NCI-H69 (cell line): ENCODE measurements at regions not wholly inside any gene's neighbourhood (a gene's known extent, or its start where the extent isn't known, plus 50 kb on each side); places are given as distances from the start of the nearest gene placed in this dataset.
A peak's percentile ranks its signal among the peaks of the same experiment; 100 is the strongest.

Experiments
- DNase-seq: peaks from one replicate; lab custom pipeline; 2025; lab: John Stamatoyannopoulos, UW

- peak; percentile 27 for DNase-seq
These were observed 1075.1 kb downstream of the NR2F1-AS1 start for GRCh38 chr5:92505925-92506324.

DNA sequence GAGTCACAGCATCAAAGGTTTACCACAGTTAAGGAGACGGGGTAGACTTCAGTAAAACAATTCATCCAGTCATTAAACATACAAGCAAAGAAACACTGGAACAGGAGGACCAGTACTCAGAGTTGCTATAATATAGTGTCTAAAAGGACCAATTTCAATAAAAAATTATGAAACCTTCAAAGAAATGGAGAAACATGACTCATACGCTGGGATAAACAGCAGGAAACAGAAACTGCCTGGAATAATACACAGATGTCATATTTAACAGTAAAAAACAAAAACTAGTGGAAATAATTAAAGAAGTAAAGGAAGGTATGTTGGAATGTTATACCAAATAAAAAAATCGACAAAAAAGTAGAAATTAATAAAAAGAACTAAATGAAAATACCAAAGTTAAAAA is 1075.9 kb downstream of the NR2F1-AS1 start:
- DNase-seq = no peak

DNA sequence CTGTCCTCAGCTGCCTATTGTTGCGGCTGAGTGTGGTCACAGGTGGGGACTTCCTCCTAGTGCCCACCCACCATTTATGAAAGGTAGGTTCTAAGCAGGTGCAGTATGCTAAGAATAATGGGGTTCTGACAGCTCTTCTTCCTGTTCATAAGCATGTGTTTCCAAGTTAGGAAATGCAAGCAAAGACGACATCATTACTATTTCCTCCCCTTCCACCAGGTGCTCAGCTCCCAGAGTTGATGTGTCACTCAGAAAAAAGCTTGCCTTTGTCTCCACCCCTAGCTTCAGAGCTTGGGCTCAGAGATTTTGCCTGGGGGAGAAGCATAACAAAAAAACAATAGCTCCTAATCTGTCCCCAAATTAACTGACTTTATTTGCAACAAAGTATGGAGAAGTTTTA is 1076.7 kb downstream of the NR2F1-AS1 start:
- DNase-seq = peak; percentile 95

GRCh38 chr5:92500752-92501151 is 1080.3 kb downstream of the NR2F1-AS1 start:
- no peak for DNase-seq

GRCh38 chr5:92496545-92496944 is 1084.5 kb downstream of the NR2F1-AS1 start:
- DNase-seq = no peak

DNA sequence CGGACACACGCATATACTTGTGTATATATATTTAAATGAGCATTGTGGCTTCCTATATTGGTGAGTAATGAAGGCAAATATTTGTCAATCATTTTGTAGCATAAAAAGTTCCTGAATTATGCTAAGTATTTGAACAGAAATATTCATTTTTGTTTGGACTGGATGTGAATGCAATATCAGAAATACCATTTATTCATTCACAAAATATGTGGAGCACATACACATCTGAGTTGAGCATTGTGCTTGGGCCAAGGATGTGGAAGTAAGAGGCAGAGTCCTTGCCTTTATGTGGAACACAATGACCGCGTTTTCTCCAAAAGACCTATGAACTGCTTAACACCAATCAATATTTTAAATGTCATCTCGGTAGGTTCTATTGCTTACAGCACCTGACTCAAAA is 1086.5 kb downstream of the NR2F1-AS1 start:
- no peak for DNase-seq

- no peak for DNase-seq
These were observed 1088.1 kb downstream of the NR2F1-AS1 start for GRCh38 chr5:92492908-92493307.

DNA sequence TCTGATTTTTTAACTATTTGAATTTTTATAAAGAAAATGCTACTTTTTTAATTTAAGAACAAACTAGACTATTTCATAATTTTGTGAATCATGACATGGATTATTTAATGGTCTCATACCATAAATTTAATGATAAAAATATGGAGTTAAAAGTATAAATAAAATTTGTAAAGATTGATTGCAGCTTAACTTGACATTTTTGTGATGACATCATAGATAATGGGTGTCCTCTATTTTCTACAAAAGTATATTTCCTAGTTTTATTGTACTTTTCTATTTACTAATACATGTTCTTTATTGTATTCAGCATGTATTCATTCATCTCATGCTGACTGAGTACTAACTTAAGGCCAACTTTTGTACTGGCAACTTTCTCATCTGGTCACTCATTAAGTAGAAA is 1096.5 kb downstream of the NR2F1-AS1 start:
- no peak for DNase-seq

- no peak for DNase-seq
These were observed 1090.0 kb upstream of the ARRDC3 start for GRCh38 chr5:92472981-92473566.

DNA sequence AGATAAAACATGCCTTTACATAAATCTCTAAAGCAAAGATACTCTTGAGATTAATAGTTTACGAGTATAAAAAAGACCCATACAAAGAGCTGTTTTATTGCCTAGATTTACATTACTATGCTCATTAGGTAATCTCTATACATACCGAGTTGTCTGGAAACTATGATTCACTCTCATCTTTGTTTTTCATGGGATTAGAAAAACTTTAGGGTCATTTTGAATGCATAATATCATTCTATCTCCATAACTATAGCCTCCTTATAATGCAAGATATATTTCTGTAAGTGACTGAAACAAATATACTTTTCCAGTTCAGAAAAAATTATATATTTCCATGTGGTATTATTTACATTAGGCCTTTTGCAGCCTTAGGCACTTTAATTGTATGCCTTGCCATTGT is 1088.7 kb upstream of the ARRDC3 start:
- DNase-seq = no peak

DNA sequence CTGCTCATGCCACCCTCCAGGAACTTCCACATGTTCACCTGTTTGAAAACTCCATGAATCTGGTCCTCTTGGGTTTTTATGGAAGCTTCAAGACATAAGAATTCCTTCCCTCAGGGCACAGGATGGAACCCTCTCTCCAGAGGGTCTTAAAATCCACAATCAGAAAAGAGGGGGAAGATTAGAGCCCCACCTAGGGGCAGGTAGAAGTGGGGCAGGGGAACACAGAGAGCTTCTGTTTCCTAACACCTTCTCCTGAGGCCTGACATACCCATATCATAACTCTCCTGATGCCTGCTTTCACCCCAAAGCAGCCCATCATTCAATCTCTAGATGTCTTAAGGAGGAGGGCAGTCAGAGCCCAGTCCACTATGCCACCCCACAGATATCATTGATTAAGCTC is 1087.7 kb upstream of the ARRDC3 start:
- peak; percentile 16 for DNase-seq

DNA sequence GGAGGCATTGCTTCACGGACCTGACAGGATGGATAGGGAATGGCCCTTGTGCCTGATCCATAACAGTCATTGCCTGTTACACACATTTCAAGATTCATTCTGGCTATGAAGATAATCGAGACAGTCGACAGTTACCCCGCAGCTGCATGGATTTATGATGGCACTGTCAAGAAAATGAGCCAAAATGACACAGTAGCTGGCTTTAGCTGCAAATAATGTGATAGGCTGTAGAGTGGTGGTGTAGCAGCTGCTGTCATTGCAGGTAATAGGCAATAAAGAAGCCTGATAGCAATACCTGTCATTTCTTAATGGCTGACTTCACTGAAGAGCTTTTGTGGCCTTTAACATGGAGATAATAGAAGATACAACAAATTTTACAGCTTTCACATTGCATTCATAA is 1085.2 kb upstream of the ARRDC3 start:
- peak; percentile 69 for DNase-seq

GRCh38 chr5:92467695-92468094 is 1084.6 kb upstream of the ARRDC3 start:
- DNase-seq = peak; percentile 21

DNA sequence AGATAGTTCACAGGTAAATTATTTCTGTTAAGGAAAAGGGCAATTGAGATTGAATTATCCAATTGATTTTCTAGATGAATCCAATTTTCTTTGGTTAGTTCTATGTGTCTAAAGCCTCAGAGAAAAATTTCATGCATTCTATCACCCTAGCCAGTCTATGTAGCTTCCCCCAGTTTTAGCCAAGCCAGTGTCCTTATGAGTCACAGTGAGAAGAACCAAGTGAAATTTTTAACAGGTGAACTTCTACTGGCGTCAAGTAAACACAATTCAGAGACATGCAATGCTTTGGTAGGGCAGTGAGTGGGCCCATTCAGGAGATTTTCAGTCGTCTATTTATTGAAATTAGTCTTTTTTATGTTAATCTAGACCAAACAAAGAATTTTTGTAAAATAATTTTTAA is 1077.4 kb upstream of the ARRDC3 start:
- DNase-seq = no peak

DNA sequence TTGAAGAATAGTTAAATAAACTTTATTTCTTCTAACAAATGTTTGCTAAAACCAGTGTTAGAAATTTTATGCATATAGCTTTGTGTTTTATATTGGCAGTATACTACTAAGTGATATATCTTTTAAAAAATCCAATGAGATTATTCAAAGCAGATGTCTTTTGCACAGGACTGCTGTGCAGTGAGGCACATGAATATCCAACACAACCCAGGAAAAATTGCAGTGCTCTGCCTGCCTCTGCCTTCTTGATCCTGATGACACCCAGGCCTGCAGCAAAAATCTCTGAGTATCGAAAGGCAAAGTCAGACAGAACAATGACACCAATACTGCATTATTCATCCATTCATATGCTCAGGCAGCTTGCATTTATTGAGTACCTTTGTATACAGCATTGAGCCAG is 1076.5 kb upstream of the ARRDC3 start:
- no peak for DNase-seq

- DNase-seq = no peak
These were observed 1071.9 kb upstream of the ARRDC3 start for GRCh38 chr5:92455011-92455410.

- no peak for DNase-seq
These were observed 1061.8 kb upstream of the ARRDC3 start for GRCh38 chr5:92444888-92445287.

DNA sequence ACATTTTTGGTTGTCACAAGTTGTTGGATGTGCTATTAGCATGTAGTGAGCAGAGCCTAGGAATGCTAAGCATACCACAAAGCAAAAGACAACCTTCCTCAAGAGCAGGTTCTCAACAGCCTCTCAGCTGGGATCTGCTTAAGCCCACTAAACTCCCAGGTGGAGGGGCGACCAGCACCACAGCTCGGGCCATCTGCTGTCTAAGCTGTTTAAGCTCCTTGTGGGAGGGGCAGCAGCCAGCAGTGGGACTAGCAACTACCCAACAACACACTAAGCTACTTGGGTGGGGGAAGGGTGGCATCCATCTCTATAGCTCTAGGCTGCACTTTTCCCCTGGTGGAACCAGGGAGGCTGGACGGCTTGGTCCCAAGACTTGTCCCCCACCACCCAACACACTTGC is 1052.7 kb upstream of the ARRDC3 start:
- DNase-seq = no peak

- peak; percentile 76 for DNase-seq
These were observed 1046.5 kb upstream of the ARRDC3 start for GRCh38 chr5:92429646-92430045.

DNA sequence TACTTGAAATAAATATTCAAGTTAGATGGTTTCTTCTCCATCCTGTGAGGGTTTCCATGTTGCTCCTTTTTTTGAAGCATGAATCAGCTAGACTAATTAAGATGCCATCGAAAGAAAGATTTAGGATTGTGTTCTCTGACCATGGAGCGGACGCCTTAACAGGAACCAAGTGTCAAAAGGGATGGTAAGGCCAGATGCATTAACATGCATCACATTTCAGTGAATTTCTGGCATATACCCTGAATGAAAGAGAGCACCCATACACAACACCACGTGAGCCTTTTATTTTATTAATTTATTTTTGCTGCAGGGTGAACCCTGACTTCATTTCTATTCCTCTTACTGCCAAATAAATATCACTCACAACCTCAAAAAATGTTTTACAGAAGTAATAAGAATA is 1045.3 kb upstream of the ARRDC3 start:
- no peak for DNase-seq

DNA sequence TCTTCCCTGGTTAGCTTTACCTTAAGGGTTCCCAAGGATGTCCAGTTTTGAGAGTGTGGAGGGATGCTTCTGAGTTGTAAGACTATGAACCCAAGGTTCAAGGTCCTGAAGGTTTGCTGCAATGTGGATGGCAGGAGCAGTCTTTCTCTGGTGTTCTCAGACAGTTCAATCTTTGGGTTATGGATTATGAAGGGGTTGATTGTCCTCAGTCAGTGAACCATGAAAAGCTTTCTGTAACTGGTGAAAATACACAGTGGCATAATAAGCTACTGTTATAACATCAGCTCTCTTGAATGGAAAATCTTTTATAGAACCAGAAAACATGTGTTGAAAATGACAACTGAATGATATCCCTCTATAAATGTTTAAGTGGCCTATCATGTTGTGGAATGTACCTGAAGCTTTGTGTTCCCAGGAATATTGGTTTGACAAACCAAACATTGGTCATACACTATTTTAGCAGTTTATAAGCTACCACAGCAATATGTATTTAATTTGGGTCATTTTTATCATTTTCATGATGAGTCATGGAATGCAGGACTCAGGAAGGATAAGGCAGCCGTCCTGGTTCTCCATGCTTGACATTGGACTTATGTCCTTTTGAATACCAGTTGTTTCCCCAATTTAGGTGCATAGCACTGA is 1041.8 kb upstream of the ARRDC3 start:
- peak; percentile 21 for DNase-seq

GRCh38 chr5:92421942-92422341 is 1038.8 kb upstream of the ARRDC3 start:
- DNase-seq = peak; percentile 36

DNA sequence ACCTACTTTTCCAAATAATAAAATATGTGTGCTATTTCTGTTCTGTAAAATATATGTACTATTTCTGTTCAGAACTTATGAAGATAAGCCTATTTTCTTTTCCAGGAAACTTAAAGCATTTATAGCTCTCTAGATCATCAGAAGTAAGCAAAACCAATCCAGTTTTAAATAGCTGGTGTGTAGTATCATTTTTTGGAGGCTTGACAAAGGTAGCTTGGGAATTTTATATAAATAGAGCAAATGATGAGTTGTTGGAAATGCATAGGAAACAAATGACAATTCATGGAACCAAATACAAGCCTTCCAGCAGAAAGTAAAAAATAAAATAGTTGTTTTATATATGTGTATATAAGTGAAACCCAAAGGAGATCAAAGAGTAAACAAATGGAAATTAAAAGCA is 1038.1 kb upstream of the ARRDC3 start:
- DNase-seq = no peak

- no peak for DNase-seq
These were observed 1036.1 kb upstream of the ARRDC3 start for GRCh38 chr5:92419261-92419660.
